Cardiac fibroblast (primary cell): ENCODE measurements at regions not wholly inside any gene's neighbourhood (a gene's known extent, or its start where the extent isn't known, plus 50 kb on each side); places are given as distances from the start of the nearest gene placed in this dataset.

Experiments used
- DNase-seq, 2 donors: peaks; one replicate each; pipeline versions ENCODE4 v3.0.0 to v3.0.0-alpha.2; 2010; ENCODE audit warnings: low read depth in 2 of 2
- H3K4me3 ChIP-seq, 2 donors: replicated peaks in 1 of 2; 1 replicate in 1 of 2; 2 replicates in 1 of 2; pipeline ENCODE4 v1.5.1; 2011; ENCODE audit warnings: low read depth in 2 of 2, low read length in 2 of 2, mild to moderate bottlenecking in 2 of 2, moderate library complexity in 1 of 2
- TF ChIP-seq, protein P1 (sequence below): IDR thresholded peaks from one replicate; pipeline ENCODE4 v1.5.1; 2011; ENCODE audit warnings: low read depth, mild to moderate bottlenecking, low read length, inconsistent platforms

DNA sequence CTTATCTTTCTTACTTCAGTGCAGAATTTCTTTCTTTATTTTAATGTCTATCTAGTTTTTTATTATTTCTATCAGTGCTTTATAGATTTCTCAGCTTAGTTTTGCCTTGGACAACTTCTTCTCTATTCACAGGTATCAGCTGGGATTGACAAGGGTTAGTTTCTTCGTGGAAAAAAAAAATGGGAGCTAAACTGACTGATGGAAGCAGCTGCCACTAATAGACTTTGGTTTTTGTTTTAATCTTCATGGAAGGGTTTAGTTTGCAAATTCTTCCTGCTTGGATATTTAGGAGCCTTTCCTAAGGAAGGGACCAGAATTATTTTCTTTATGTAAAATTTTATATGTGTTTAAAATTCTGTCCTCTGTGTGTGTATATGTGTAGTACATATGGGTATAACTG, 306.1 kb upstream of the FMN2 start:
- no peak for DNase-seq
- H3K4me3 ChIP-seq: no peak overlapping the region
- TF ChIP-seq, protein P1, sequence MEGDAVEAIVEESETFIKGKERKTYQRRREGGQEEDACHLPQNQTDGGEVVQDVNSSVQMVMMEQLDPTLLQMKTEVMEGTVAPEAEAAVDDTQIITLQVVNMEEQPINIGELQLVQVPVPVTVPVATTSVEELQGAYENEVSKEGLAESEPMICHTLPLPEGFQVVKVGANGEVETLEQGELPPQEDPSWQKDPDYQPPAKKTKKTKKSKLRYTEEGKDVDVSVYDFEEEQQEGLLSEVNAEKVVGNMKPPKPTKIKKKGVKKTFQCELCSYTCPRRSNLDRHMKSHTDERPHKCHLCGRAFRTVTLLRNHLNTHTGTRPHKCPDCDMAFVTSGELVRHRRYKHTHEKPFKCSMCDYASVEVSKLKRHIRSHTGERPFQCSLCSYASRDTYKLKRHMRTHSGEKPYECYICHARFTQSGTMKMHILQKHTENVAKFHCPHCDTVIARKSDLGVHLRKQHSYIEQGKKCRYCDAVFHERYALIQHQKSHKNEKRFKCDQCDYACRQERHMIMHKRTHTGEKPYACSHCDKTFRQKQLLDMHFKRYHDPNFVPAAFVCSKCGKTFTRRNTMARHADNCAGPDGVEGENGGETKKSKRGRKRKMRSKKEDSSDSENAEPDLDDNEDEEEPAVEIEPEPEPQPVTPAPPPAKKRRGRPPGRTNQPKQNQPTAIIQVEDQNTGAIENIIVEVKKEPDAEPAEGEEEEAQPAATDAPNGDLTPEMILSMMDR: no peak

DNA sequence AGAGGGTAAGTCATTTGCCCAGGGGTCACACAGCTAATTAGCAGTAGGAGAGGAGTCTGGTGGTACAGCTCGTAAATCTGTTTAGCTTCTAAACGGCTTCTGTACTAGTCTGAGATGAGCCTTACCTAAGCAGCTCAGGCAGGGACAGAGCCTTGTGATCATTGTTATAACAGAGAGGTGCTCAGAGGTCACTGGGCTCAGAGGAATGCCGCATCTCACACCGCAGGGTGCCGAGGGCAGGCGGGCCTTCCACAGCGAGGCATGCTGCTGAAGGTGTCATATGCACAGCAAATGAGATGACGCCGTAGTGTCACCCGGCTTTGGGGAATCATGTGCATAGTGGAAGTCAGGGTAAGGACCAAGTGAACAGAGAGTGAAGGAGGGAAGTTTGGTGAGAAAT, 305.2 kb upstream of the FMN2 start:
- no peak overlapping the region for H3K4me3 ChIP-seq
- no peak for DNase-seq
- TF ChIP-seq, protein P1: no peak

DNA sequence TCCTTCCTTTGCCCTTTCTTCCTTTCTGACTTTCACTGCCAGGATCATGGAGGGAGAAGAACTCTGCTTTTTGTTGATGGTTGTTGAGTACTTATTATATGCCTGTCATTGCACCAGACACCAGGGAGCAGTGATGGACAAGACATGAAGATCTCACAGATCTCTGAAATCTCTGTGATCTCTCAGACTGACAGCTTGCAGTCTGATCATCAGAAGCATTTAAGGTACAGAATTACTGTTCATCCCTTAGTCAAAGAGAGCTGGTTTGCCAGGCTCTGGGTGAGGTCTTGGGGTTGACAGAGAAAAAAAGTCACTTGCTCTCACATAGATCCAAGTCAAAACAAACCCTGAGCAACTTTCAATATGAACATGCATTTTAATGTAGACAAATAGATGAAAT, 299.5 kb upstream of the FMN2 start:
- no peak for DNase-seq
- TF ChIP-seq, protein P1: no peak
- H3K4me3 ChIP-seq: no peak overlapping the region

DNA sequence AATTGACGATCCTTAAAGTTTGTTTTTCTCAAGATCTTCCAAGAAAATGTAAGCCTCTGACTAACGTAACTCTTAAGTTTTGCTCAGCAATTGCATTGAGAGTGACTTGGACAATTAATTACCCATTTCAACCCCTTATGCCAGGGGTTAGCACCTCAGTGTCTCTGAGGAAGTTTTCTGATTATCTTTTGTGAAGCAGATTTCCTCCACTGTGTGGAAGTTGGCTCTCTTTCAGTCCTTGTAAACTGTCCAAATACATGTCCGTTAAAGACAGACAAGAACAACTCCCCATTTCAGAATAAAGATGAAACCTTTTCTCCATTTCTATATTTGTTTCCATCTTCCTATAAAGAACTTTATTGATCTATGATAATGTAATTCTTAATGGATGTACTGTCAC, 296.4 kb upstream of the FMN2 start:
- TF ChIP-seq, protein P1: no peak
- DNase-seq: no peak
- H3K4me3 ChIP-seq: no peak overlapping the region

DNA sequence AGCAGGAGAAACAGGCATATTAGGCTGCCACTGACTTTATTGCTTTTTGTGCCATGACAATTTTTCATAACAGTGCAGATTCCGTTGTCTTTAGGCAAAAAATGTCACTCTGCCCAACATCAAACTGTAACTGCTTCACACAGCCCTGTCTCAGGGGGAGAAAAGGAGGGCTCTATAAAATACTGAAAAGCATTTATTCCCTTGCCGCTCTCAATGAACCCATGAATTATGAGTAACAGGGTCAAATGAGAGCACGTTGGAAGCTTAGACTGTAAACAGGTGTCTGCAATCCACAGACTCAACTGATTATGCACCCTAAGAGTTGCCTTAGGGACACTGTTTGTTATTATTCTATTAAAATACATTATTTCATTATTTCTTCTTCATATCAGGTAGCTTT, 292.1 kb upstream of the FMN2 start:
- H3K4me3 ChIP-seq: no peak overlapping the region
- DNase-seq: no peak
- TF ChIP-seq, protein P1: no peak

DNA sequence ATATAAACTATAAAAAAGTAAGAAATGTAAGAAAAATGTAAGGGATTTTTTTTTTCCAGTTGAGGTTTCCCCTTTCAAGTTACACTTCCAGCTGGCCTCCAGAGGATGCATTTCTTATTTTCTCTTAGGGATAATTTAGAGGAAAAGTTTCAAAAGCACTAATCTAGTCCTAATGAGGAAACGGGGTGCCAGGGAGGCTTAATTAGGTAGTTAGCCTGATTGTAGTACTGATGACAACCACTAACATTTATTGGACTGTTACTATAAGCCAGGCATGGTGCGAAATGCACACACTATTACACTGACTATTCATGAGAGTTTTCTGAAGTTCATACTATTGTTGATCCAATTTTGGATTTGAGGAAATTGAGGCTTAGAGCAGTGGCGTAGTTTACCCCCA, 290.8 kb upstream of the FMN2 start:
- no peak for DNase-seq
- TF ChIP-seq, protein P1: no peak
- no peak overlapping the region for H3K4me3 ChIP-seq

DNA sequence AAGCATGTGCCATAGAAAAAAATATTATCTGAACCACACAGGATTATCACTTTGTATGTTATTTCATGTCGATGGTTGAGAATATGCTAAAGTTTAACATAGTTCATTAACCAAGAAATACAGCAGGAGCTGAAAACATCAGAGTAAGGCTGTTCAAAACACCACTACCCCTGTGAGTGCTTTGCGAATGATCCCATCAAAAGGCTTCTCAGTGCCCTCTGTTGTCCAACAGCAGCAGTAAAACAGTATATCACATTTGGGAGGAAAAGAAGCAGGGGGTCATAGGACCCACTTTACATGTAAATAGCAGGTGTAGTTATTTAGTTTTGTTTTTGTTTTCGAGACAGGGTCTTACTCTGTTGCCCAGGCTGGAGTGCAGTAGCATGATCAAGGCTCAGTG, 289.4 kb upstream of the FMN2 start:
- H3K4me3 ChIP-seq: no peak overlapping the region
- DNase-seq: no peak
- TF ChIP-seq, protein P1: no peak
